ENCODE measurements at regions not wholly inside any gene's neighbourhood (a gene's known extent, or its start where the extent isn't known, plus 50 kb on each side); places are given as distances from the start of the nearest gene placed in this dataset.

GRCh38 chr9:117470455-117470854, 55.6 kb upstream of the ASTN2 start:
- ATAC-seq (no peak), FAIRE-seq (no peak), DNase-seq (ENCODE audit: low read depth, low spot score) (no peak)
- H4K20me1 ChIP-seq (ENCODE audit: control insufficient read depth, insufficient read depth), result no peaks in the 10 kb centered on the region
- CTCF ChIA-PET, result interaction anchor here (0.6 kb wide), 1 partner anchor 17 kb away, joined by 3 read pairs; no protein-coding TSS in a partner anchor
- H2AFZ ChIP-seq (ENCODE audit: control insufficient read depth, low read depth, low read length), result no peak overlapping the region
- no peak overlapping the region for H3K4me2 ChIP-seq (ENCODE audit: control insufficient read depth, insufficient read depth)
- H3K27ac ChIP-seq (ENCODE audit: control insufficient read depth, insufficient read depth), result no peak overlapping the region
- BruUV-seq (replicated peaks), result no TSS peak
- RAD21 ChIA-PET (ENCODE audit: unreplicated experiment), result no interaction called here
- H3K36me3 ChIP-seq (ENCODE audit: control insufficient read depth in 2 of 2, insufficient read depth in 2 of 2, low read length in 1 of 2), result no peaks in the 10 kb centered on the region
- H3K4me1 ChIP-seq (ENCODE audit: control insufficient read depth, insufficient read depth, low read length), result no peaks in the 10 kb centered on the region
- intact Hi-C loops (cut with micrococcal nuclease; ENCODE audit: unreplicated experiment), result no loop called here
- H3K4me3 ChIP-seq, result no peak overlapping the region
- no peaks in the 10 kb centered on the region; a peak in 1 of 4 replicates for H3K27me3 ChIP-seq (replicated peaks in 1 of 2; ENCODE audit: control insufficient read depth in 2 of 2, insufficient read depth in 2 of 2, low read length in 1 of 2)
- no peaks in the 10 kb centered on the region for H3K79me2 ChIP-seq (ENCODE audit: control insufficient read depth, insufficient read depth, low read length)
- TF ChIP-seq KLF5 (IDR thresholded peaks at IDR 0.05; ENCODE audit: partially characterized antibody) (no peak), RAD21 (IDR thresholded peaks at IDR 0.05; ENCODE audit: insufficient read depth, low read depth, low read length) (no peak), ZNF592 (IDR thresholded peaks at IDR 0.05) (no peak), CBX3 (IDR thresholded peaks at IDR 0.05; ENCODE audit: borderline replicate concordance, low read depth) (no peak), SIX5 (IDR thresholded peaks at IDR 0.05; ENCODE audit: low read depth, low read length, severe bottlenecking) (no peak), NR2F1 (conservative IDR thresholded peaks at IDR 0.05) (no peak), MTA3 (IDR thresholded peaks at IDR 0.05; ENCODE audit: borderline replicate concordance, low read length) (no peak), E2F4 (IDR thresholded peaks at IDR 0.05; ENCODE audit: low read depth, low read length) (no peak), FOXM1 (IDR thresholded peaks at IDR 0.05; ENCODE audit: low read depth, low read length) (no peak), ZNF24 (IDR thresholded peaks at IDR 0.05) (no peak), RFX5 (IDR thresholded peaks at IDR 0.05; ENCODE audit: low read depth, low read length) (no peak), ZBTB4 (CRISPR knock-in tag; IDR thresholded peaks at IDR 0.05) (no peak), CEBPB (IDR thresholded peaks at IDR 0.05; ENCODE audit: borderline replicate concordance in 1 of 2, low read depth in 2 of 2, low read length in 2 of 2) (no peak), HDAC6 (IDR thresholded peaks at IDR 0.05; ENCODE audit: unreplicated experiment) (no peak)
- in situ Hi-C loops (cut with MboI), result no loop called here
- H3K9me3 ChIP-seq (replicated peaks; ENCODE audit: control insufficient read depth, insufficient read depth, low read length), result no peaks in the 10 kb centered on the region
- POLR2A ChIA-PET, result no interaction called here
- SMC1A ChIA-PET (ENCODE audit: uncharacterized antibody, unreplicated experiment), result interaction anchor here (0.8 kb wide), 1 partner anchor 12 kb away, joined by 3 read pairs; no protein-coding TSS in a partner anchor
- no peak overlapping the region for H3K9ac ChIP-seq (ENCODE audit: control insufficient read depth, insufficient read depth, low read length)
- 0% methylated on average over 1 of the region's 1 CpG for WGBS (ENCODE audit: insufficient coverage, insufficient replicate concordance, low lambda C conversion rate, missing lambda C conversion rate)
